NCI-H82 treated with DMSO at 0.1 percent for 48 hours (cell line): ENCODE measurements at regions not wholly inside any gene's neighbourhood (a gene's known extent, or its start where the extent isn't known, plus 50 kb on each side); places are given as distances from the start of the nearest gene placed in this dataset.

Experiments
- DNase-seq: peaks from one replicate; lab custom pipeline; 2025; ENCODE audit not compliant: unreplicated experiment; lab: John Stamatoyannopoulos, UW

DNA sequence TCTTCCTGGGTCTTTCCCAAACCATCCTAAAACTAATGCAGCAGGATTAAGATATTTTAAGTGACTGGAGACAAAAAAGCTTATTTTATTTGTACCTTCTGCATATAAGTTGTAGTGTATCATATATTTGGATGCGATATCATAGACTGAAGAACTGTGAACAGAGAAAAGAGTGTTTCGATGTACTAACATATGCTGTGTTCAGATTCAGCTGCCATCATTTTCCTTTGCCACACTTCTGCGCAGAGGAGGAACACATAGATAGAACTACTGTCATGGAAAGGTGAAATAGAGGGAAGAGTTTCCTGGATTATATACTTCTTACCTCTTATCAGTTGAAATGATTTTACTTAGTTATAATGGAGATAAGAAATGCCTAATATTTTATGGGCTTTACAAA lies 95.5 kb upstream of the CNTN3 start:
- DNase-seq = no peak

DNA sequence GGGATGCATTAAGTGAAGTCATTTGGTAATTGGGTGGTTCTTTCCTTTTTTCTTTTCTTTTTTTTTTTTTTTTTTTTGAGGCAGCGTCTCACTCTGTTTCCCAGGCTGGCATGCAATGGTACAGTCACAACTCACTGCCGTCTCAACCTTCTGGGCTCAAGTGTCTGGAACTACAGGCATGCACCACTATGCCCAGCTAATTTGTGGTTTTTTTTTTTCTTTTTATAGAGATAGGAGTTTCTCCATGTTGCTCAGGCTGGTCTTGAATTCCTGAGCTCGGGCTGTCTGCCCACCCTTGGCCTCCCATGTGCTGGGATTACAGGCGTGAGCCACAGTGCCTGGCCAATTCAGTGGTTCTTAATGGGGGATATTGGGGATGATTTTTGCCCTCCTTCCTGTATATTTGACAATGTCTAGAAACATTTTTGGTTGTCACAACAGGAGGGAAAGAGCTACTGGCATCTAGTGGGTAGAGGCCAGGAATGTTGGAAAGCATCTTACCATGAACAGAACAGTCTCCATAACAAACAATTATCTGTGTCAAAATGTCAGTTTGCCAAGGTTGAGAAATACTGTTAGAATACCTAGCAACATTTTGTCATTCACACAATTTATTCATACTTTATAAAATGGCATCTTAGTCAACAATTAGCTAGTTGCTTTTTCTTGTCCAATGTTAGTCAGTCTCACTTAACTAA lies 79.4 kb upstream of the CNTN3 start:
- DNase-seq = no peak

DNA sequence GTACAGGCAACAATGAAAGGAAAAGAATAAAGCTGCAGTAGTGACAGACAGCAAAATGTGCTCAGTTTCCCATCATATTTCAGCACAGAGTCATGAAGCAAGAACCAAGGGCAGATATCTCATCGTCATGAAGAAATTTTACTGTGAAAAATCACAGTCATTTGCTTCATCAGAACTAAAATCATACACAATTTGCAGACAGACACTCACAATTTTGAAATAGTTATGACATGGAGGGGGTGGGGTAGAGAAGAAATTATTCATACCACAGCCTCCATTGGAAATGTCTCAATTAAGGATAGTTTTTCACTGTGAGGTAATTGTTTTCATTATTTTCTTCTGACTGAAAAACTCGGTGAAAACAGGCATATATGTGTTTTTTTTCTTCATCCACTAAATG lies 78.8 kb upstream of the CNTN3 start:
- no peak for DNase-seq

DNA sequence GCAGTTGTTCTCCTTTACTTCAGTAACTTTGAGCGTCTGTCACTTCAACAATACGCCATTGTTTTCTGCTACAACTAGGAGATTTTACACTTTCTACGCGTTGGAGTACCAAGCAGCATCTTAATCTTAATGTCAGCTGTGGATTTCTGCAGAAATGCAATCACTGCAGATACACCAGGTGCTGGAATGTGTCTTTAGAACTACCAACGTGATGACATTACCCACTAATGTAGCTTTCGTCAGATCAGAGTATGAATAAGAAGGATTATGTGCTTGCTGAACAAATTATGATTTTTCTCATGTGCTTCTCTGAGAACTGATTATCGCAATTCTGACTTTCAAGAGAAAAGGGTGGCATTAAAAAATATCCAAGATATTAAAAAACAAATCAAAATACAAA lies 77.5 kb upstream of the CNTN3 start:
- DNase-seq = no peak

DNA sequence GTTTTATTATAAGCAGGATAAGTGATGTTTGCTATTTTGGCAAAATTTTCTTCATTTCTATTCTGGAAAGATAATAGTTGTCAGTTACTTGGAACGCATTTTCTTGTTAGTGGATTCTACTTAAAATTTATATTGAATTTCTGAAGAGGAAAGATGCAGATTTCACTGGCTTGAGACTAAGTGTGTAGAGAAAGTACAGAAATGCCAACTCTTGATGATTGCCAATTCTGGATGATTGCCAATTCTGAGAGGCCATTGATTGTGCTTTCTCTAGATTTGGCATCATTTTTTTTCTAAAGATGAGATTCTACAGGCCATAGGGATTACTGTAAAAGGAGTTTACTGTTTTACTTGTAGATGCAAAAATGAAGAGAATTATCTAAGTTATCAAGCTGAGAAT lies 58.9 kb upstream of the CNTN3 start:
- DNase-seq = no peak

DNA sequence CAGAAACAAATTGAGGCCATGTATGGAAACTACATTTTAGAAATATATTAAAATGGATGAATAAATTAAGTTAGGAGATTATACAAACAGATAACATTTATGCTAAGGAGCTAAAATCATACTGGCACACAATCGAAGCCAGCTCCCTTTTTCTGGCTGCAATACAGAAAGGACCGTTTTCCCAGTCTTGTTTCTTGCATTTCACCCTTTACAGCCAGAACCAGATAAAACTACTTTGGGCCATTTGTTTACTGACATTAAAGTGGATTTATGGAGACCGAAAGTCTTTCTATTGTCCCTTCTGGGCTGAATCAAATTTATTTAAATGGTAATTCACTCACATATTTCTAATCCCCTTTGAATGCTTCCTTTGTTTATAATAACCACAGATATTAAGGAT lies 50.1 kb upstream of the CNTN3 start:
- DNase-seq = no peak
